Activated B cell treated with CpG ODN at 0.5 μM for 24 hours (primary cell): ENCODE measurements at regions not wholly inside any gene's neighbourhood (a gene's known extent, or its start where the extent isn't known, plus 50 kb on each side); places are given as distances from the start of the nearest gene placed in this dataset.

Experiments used
- ATAC-seq: fragments of 200-7000 bp; cut with Tn5 transposase; one replicate; pipeline ENCODE4 v1.10.0; 2021; ENCODE audit warnings: low read depth, mild to moderate bottlenecking, moderate library complexity
- CTCF ChIA-PET: fragments of 350-600 bp; sonication (Branson Sonifier 250); formaldehyde crosslinking; loops from one replicate; lab custom pipeline; 2021; ENCODE audit warnings: antibody characterized with exemption; lab: Charles Lee
- POLR2A ChIA-PET: fragments of 350-600 bp; sonication (Branson Sonifier 250); formaldehyde crosslinking; loops from one replicate; lab custom pipeline; 2021; ENCODE audit warnings: antibody characterized with exemption; lab: Charles Lee
- DNase-seq: peaks from one replicate; pipeline ENCODE4 v3.0.0; 2022
- H3K27ac Mint-ChIP-seq: one replicate; pipeline ENCODE4 v1.8.0; 2020; ENCODE audit warnings: mixed read lengths
- H3K27me3 Mint-ChIP-seq: one replicate; pipeline ENCODE4 v1.8.0; 2021; ENCODE audit warnings: mixed read lengths
- H3K36me3 Mint-ChIP-seq: one replicate; pipeline ENCODE4 v1.8.0; 2021; ENCODE audit warnings: low read depth, mixed read lengths
- H3K4me1 Mint-ChIP-seq: one replicate; pipeline ENCODE4 v1.8.0; 2021; ENCODE audit warnings: mixed read lengths
- H3K4me3 Mint-ChIP-seq: one replicate; pipeline ENCODE4 v1.8.0; 2020; ENCODE audit warnings: mild to moderate bottlenecking, mixed read lengths
- H3K9me3 Mint-ChIP-seq: one replicate; pipeline ENCODE4 v1.8.0; 2020; ENCODE audit warnings: mixed read lengths
- intact Hi-C: fragments of 100-400 bp; cut with micrococcal nuclease; formaldehyde crosslinking; loops from one replicate; pipeline ENCODE4 v1.15.1; 2024
- TF ChIP-seq, protein P1 (sequence below): fragments of 200-600 bp; IDR thresholded peaks from one replicate; pipeline ENCODE4 v1.8.0; 2022; ENCODE audit warnings: antibody characterized with exemption, mild to moderate bottlenecking

DNA sequence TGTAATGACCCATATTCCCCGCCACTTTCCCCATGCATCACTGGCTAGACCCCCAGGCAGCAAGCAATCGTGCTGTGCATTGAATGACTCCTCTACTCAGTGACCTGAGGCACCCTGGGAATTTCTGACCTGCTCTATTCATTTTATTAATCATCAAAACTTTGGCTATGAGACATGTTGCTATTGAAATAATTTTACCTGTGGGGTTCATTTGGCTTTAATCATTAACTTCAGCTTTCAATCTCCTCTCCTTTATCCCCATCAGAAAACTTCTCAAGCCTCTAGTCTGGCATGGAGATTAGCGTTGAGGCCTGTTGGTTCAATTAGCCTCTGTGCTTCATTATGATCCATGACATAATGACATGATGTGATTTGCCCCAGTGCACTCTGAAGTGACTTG lies 429.0 kb downstream of the ZNF608 start:
- Mint-ChIP-seq H3K27me3 (no peaks in the 10 kb centered on the region), H3K27ac (no peak overlapping the region), H3K9me3 (no peaks in the 10 kb centered on the region), H3K4me1 (no peaks in the 10 kb centered on the region), H3K36me3 (no peaks in the 10 kb centered on the region), H3K4me3 (no peak overlapping the region)
- DNase-seq (no peak), ATAC-seq (no peak)
- intact Hi-C loops: no loop called here
- CTCF ChIA-PET: no interaction called here
- POLR2A ChIA-PET: no interaction called here
- TF ChIP-seq, protein P1, sequence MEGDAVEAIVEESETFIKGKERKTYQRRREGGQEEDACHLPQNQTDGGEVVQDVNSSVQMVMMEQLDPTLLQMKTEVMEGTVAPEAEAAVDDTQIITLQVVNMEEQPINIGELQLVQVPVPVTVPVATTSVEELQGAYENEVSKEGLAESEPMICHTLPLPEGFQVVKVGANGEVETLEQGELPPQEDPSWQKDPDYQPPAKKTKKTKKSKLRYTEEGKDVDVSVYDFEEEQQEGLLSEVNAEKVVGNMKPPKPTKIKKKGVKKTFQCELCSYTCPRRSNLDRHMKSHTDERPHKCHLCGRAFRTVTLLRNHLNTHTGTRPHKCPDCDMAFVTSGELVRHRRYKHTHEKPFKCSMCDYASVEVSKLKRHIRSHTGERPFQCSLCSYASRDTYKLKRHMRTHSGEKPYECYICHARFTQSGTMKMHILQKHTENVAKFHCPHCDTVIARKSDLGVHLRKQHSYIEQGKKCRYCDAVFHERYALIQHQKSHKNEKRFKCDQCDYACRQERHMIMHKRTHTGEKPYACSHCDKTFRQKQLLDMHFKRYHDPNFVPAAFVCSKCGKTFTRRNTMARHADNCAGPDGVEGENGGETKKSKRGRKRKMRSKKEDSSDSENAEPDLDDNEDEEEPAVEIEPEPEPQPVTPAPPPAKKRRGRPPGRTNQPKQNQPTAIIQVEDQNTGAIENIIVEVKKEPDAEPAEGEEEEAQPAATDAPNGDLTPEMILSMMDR: no peak

DNA sequence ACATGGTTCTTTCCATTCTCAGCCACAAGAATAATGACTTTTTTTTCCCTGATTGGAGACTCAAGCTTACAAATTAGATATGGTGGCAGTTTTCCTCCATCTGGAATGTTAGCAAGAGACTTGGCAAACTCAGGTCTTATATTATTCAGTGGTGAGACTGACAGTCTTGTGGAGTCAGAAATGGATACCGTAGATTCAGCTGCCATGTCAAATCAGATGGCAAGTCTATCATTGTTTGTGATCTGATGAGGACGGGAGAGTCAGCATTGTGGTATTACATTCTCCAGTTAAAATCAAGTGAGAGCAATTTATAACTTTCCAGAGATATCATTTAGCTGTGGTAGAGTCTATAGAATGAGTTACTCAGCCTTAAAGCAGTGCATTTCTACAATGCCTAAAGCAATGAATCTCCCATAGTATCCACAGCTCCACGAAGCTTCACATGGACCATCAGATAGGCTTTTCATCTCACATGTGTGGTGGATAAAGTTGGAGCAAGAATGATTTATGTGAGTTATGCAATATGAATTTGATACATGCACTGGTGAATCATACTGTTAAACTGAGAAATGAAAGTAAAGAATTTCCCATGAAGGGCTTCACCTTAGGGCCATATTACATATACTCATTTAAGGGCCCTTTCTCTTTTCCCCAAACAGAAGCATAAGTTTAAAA lies 430.6 kb downstream of the ZNF608 start:
- no peaks in the 10 kb centered on the region for H3K4me1 Mint-ChIP-seq
- intact Hi-C loops: no loop called here
- ATAC-seq: no peak
- no peak overlapping the region for H3K27ac Mint-ChIP-seq
- DNase-seq: no peak
- ChIA-PET POLR2A (no interaction called here), CTCF (no interaction called here)
- no peaks in the 10 kb centered on the region for H3K9me3 Mint-ChIP-seq
- no peaks in the 10 kb centered on the region for H3K36me3 Mint-ChIP-seq
- H3K27me3 Mint-ChIP-seq: no peaks in the 10 kb centered on the region
- H3K4me3 Mint-ChIP-seq: no peak overlapping the region
- TF ChIP-seq, protein P1: no peak

DNA sequence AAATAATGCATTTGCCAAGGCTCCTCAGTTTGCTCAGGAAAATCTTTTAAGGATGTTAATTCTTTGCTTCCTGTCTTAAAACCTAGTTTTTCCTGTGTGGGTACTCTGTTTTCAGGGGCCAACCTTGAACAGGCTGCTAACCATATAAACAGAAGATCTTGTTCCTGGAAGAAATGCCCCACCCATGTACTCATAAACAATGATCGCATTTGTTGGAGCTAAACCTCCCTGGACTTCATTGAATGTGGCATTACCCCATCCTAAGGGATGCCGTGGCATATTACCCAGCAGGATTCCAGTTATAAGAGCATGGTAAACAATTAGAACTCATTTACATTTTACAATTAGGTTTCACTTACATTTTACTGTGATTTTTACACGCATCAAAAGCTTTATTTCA lies 436.0 kb downstream of the ZNF608 start:
- H3K27ac Mint-ChIP-seq: no peak overlapping the region
- H3K4me1 Mint-ChIP-seq: peaks cover 3% of the 10 kb centered on the region
- intact Hi-C loops: no loop called here
- no peaks in the 10 kb centered on the region for H3K36me3 Mint-ChIP-seq
- DNase-seq: no peak
- ChIA-PET CTCF (interaction anchor here (0.9 kb wide), 1 partner anchor 10 kb away, joined by 3 read pairs; no protein-coding TSS in a partner anchor), POLR2A (no interaction called here)
- TF ChIP-seq, protein P1: no peak
- H3K27me3 Mint-ChIP-seq: no peaks in the 10 kb centered on the region
- no peak overlapping the region for H3K4me3 Mint-ChIP-seq
- ATAC-seq: no peak
- no peaks in the 10 kb centered on the region for H3K9me3 Mint-ChIP-seq

DNA sequence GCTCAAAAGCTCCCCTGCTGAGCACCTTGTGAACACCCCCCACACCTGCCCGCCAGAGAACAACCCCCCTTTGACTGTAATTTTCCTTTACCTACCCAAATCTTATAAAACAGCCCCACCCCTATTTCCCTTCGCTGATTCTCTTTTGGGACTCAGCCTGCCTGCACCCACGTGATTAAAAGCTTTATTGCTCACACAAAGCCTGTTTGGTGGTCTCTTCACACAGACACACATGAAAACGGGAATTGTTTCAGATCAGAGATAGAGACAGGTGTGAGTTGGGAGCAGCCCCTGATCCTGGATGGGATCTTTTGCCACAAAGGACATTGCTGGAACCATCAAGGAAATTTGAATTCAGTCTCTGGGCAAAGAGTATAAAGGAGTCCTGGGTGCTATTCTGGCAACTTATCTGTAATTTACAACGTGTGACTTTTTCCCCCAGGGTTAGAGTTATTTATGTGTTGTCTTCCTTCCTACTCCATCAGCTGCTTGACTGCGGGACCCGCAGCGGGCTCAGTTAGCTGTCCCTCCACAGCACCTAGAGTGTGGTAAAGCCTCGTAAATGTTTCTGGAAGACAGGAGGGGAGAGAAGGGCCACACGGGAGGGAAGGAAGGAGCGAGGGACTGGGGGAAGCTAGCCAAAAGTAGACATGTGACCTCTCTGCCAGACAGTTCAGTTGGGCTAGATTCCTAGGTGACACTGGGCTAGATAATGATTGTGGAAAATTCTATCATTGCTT lies 437.0 kb downstream of the ZNF608 start:
- ChIA-PET POLR2A (interaction anchor here (0.6 kb wide), 1 partner anchor 439 kb away, joined by 10 read pairs; no protein-coding TSS in a partner anchor), CTCF (interaction anchor here (0.9 kb wide), 1 partner anchor 12 kb away, joined by 3 read pairs; no protein-coding TSS in a partner anchor)
- TF ChIP-seq, protein P1: no peak
- DNase-seq (no peak), ATAC-seq (no peak)
- Mint-ChIP-seq H3K4me3 (no peak overlapping the region), H3K27ac (no peak overlapping the region), H3K4me1 (peaks cover 3% of the 10 kb centered on the region), H3K36me3 (no peaks in the 10 kb centered on the region), H3K9me3 (no peaks in the 10 kb centered on the region), H3K27me3 (no peaks in the 10 kb centered on the region)
- intact Hi-C loops: no loop called here

DNA sequence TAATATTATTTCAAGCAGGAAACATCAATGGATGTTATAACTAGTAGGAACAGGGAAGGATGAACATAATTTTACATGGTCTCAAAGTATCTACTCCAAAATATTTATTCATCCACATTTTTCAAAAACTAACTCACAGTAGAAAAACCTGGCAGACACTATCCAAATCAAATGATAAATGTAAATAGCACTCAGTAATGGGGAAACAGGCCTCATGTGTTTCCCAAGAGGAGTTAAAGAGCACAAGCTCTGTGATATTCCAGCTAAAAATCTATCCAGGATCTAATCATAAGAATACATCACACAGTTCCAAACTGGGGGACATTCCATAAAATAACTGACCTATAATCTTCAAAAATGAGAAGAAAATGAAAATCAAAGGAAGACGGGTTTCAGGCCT lies 443.1 kb downstream of the ZNF608 start:
- POLR2A ChIA-PET: no interaction called here
- CTCF ChIA-PET: no interaction called here
- Mint-ChIP-seq H3K27me3 (no peaks in the 10 kb centered on the region), H3K36me3 (no peaks in the 10 kb centered on the region), H3K4me3 (no peak overlapping the region), H3K9me3 (no peaks in the 10 kb centered on the region), H3K4me1 (no peaks in the 10 kb centered on the region), H3K27ac (no peak overlapping the region)
- TF ChIP-seq, protein P1: no peak
- ATAC-seq (no peak), DNase-seq (no peak)
- intact Hi-C loops: no loop called here
